ENCODE measurements at regions not wholly inside any gene's neighbourhood (a gene's known extent, or its start where the extent isn't known, plus 50 kb on each side); places are given as distances from the start of the nearest gene placed in this dataset.

- no peak for DNase-seq (ENCODE audit: low read depth)
- in situ Hi-C loops (cut with HindIII; ENCODE audit: low sequenced_read_pairs): no loop called here
- no peak overlapping the region for H3K4me3 ChIP-seq (ENCODE audit: low read depth, low read length)
- TF ChIP-seq, protein P1, sequence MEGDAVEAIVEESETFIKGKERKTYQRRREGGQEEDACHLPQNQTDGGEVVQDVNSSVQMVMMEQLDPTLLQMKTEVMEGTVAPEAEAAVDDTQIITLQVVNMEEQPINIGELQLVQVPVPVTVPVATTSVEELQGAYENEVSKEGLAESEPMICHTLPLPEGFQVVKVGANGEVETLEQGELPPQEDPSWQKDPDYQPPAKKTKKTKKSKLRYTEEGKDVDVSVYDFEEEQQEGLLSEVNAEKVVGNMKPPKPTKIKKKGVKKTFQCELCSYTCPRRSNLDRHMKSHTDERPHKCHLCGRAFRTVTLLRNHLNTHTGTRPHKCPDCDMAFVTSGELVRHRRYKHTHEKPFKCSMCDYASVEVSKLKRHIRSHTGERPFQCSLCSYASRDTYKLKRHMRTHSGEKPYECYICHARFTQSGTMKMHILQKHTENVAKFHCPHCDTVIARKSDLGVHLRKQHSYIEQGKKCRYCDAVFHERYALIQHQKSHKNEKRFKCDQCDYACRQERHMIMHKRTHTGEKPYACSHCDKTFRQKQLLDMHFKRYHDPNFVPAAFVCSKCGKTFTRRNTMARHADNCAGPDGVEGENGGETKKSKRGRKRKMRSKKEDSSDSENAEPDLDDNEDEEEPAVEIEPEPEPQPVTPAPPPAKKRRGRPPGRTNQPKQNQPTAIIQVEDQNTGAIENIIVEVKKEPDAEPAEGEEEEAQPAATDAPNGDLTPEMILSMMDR (IDR thresholded peaks at IDR 0.05; ENCODE audit: low read depth, low read length, missing control alignments): no peak
These were observed 204.2 kb downstream of the TSHZ3 start for GRCh38 chr19:31145007-31145406.

DNA sequence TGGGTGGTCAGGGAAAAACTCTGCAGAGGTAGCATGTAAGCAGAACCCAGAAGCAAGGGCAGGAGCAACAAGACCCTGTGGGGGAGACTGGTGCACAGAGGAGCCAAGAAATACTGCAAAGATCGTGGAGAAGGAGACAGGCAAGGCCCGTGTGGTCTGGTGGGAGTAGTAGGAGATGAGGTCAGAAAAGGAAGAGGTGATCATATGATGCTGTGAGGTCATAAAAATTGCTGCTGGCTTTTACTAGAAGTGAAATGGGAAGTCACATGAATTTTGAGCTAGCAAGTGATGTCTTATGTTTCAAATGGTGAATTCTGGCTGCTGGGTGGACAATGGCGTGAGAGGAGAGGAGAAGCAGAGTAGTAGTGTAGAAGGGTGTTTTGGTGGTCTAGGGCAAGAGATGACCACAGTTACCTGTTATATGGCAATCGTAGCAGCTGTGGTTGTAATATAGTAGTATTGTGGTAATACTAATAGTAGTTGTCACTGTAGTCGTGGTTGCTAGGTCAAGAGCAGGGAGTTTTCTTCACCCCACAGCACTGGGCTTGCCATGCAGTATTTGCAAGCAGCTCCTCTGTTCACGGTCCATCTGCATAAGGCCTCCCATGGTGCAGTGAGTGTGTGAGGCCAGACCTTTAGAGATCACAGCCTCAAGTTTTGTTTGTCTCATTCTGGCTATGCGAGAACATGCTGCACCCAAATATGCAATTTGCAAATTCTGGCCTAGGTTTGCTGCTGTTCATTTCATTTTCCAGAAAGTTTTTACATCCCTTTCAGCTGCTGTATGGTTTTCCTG is 205.0 kb downstream of the TSHZ3 start:
- in situ Hi-C loops (cut with HindIII; ENCODE audit: low sequenced_read_pairs): no loop called here

GRCh38 chr19:31141301-31141700 is 207.9 kb downstream of the TSHZ3 start:
- in situ Hi-C loops (cut with HindIII; ENCODE audit: low sequenced_read_pairs): no loop called here
- H3K4me3 ChIP-seq (ENCODE audit: low read depth, low read length): no peak overlapping the region
- TF ChIP-seq, protein P1 (IDR thresholded peaks at IDR 0.05; ENCODE audit: low read depth, low read length, missing control alignments): no peak
- no peak for DNase-seq (ENCODE audit: low read depth)

More for the DNA sequence above, 205.0 kb downstream of the TSHZ3 start:
- no peak overlapping the region for H3K4me3 ChIP-seq (ENCODE audit: low read depth, low read length)
- TF ChIP-seq, protein P1 (IDR thresholded peaks at IDR 0.05; ENCODE audit: low read depth, low read length, missing control alignments): no peak
- no peak for DNase-seq (ENCODE audit: low read depth)

DNA sequence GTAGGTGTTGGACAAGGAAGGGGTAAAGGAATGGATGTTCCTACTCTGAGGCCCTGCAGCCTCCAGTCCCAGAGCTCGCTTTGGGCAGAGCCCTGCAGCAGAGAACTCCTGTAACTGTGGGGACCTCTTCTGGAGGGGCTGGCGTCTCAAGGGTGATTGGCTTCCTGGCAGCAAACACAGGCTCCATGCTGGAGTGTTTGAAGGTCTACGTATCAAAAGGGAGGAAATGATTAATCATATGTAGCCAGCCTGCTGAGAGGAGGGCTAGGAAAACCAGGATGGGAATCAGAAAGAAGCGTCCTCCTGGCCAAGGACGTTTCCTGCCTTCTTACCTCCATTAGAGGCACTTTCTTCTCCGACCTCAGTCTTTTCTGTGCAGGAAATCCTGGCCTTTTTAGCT is 208.5 kb downstream of the TSHZ3 start:
- DNase-seq (ENCODE audit: low read depth): no peak
- no peak overlapping the region for H3K4me3 ChIP-seq (ENCODE audit: low read depth, low read length)
- in situ Hi-C loops (cut with HindIII; ENCODE audit: low sequenced_read_pairs): no loop called here
- TF ChIP-seq, protein P1 (IDR thresholded peaks at IDR 0.05; ENCODE audit: low read depth, low read length, missing control alignments): no peak

DNA sequence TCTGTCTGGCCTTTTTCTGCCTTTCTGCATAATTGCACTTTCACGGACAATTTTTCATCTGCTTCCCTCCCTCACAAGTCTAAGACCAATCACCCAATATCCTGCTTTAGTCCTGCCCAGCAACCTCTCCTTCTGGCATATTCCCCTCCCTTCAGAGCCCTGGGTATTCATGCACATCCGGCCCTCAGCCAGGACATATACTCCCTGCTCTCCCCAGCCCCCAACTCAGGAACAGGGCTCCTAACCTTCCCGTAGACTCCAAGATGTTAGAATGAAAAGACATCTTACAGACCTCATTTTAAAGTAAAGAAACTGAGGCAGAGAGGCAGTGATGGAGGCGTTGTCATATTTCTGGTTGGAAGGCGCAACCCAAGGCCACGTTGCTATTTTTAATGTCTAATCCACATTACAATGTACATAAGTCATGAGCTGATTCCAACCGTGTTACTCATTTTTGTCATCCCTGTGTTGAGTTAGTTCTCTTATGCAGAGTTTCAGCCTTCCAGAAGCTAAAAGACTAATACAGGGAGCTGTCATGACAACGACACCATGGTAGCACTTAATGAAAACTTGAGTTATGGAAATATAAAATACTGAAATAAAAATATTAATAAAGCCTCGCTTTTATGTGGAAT is 209.2 kb downstream of the TSHZ3 start:
- in situ Hi-C loops (cut with HindIII; ENCODE audit: low sequenced_read_pairs): no loop called here
- H3K4me3 ChIP-seq (ENCODE audit: low read depth, low read length): no peak overlapping the region
- TF ChIP-seq, protein P1 (IDR thresholded peaks at IDR 0.05; ENCODE audit: low read depth, low read length, missing control alignments): no peak
- no peak for DNase-seq (ENCODE audit: low read depth)

- TF ChIP-seq, protein P1 (IDR thresholded peaks at IDR 0.05; ENCODE audit: low read depth, low read length, missing control alignments): no peak
- no peak for DNase-seq (ENCODE audit: low read depth)
- H3K4me3 ChIP-seq (ENCODE audit: low read depth, low read length): no peak overlapping the region
- in situ Hi-C loops (cut with HindIII; ENCODE audit: low sequenced_read_pairs): no loop called here
These were observed 211.2 kb downstream of the TSHZ3 start for GRCh38 chr19:31138077-31138476.

All from astrocyte of the cerebellum (primary cell).